GM19025 (cell line): ENCODE measurements at regions not wholly inside any gene's neighbourhood (a gene's known extent, or its start where the extent isn't known, plus 50 kb on each side); places are given as distances from the start of the nearest gene placed in this dataset.
"Not testable (repeated sequence)": the region's sequence is repeated elsewhere in the genome, so short reads cannot be mapped to it uniquely, and the experiment has no call there.

Experiments used
- ATAC-seq: cut with Tn5 transposase; IDR thresholded peaks from one replicate; pipeline ENCODE4 v1.9.1; 2021; ENCODE audit warnings: mild to moderate bottlenecking, low read depth, moderate library complexity; ENCODE audit not compliant: unreplicated experiment

DNA sequence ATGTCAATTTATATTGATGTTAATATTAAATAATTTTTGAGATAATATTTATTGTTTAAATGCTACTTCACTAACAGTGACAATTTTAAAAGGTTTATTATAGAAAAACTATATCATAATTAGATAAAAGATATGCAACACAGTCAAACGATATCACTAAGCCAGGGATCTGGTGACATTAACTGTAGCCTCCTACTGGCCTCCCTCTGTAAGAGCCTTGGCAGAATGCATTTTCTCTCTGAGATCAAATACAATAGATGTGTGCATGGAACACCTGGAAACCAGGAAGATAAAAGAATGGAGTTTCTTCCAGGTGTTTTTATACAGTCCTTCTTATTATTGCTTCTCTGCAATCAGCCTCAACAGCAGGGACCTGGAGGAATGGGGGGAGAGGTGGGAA, 1762.1 kb downstream of the BRINP3 start:
- no peak for ATAC-seq

DNA sequence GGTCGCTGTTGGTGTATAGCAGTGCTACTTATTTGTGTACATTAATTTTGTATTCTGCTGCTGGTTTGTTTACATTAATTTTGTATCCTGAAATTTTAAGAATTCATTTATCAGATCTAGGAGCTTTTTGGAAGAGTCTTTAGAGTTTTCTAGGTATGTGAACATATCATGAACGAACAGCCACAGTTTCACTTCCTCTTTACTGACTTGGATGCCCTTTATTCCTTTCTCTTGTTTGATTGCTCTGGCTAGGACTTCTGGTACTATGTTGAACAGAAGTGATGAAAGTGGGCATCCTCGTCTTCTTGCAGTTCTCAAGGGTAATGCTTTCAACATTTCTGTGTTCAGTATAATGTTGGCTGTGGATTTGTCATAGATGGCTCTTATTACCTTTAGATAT, 1757.9 kb downstream of the BRINP3 start:
- ATAC-seq = no peak

DNA sequence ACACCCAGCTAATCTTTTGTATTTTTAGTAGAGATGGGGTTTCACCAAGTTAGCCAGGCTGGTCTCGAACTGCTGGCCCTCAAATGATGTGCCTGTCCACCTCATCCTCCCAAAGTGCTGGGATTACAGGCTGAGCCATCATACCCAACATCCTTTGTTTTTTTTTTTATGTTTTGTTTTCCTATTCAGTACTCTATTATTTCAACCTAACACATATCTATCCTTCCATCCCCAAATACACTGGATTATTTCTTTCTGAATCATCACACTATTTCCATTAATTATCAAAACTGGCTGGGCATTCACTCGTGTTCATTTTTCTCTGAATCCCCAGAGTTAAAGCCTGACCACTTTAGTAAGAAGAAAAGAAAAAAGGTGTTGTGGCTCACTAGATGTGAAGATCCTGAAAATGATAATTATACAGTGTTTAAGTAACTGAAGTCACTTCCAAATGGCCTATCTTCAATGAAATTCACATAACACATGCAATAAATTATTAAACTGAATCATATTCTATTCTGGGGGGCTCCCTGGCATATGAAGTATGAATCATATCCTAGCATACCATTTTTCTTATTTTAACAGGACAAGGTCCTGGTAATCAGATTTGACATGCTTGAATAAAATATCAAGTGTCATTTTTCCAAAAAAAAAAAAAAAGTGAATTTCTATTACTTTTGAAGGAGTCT, 1754.2 kb downstream of the BRINP3 start:
- no peak for ATAC-seq

DNA sequence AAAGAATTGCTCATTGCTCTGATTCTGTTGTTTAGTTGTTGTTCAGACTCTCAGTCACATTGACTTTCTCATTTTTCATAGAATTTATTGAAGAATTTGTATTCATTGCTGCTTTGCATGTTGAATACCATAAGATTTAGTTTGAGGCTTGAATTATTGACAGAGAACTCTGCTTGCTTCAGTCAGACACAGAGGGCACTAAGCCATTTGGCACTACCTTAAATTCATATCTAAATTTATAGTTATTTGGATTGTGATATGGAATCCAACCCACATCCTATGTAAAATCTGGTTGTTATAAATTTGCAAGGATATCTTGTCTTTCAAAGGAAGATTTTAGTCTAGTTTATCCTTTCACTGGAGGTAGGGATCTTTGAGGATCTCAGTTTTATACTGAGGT, 1748.6 kb downstream of the BRINP3 start:
- ATAC-seq = no peak

DNA sequence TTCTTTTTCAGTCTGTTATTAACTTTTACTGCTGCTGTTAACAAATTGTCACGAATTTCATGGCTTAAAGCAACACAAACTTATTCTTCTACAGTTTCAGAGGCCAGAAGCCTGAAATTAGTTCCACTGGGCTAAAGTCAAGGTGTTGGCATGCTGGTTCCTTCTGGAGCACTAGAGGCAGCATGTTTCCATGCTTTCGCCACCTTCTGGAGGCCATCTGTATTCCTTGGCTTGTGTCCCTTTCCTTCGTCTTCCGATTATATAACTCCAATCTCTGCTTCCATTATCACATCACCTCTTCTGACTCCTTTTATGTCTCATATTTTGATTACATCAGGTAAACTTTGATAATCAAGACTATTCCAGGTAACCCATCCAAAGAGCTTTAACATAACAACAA, 1742.1 kb downstream of the BRINP3 start:
- ATAC-seq = no peak

DNA sequence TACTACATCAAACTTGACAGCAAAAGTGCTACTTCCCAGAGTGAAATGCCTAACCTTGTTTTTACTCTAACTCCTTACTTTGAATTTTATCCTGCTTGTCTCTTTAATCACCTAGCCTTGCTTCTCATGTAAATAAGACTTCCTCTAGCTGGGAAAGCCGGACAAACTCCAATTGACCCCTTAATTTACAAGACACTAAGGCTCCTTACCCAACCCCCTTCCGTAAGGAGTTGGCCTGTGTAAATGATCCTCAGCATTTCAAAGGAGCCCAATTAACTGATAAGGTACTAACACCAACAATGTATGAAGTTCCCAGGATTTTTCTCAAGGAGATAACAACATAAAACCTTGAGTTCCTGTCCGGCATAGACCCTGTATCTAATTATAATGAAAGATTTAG, 1728.4 kb downstream of the BRINP3 start:
- ATAC-seq = not testable (repeated sequence)

DNA sequence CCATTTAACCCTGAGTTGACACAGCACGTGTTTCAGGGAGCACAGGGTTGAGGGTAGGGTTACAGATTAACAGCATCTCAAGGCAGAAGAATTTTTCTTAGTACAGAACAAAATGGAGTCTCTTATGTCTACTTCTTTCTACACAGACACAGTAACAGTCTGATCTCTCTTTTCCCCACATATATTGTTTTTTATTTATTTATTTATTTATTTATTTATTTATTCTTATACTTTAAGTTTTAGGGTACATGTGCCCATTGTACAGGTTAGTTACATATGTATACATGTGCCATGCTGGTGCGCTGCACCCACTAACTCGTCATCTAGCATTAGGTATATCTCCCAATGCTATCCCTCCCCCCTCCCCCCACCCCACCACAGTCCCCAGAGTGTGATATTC, 1725.6 kb downstream of the BRINP3 start:
- not testable (repeated sequence) for ATAC-seq

DNA sequence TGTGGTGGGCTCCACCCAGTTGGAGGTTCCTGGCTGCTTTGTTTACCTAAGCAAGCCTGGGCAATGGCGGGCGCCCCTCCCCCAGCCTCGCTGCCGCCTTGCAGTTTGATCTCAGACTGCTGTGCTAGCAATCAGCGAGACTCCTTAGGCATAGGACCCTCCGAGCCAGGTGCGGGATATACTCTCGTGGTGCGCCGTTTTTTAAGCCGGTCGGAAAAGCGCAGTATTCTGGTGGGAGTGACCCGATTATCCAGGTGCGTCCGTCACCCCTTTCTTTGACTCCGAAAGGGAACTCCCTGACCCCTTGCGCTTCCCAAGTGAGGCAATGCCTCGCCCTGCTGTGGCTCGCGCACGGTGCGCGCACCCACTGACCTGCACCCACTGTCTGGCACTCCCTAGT, 1719.9 kb downstream of the BRINP3 start:
- not testable (repeated sequence) for ATAC-seq

DNA sequence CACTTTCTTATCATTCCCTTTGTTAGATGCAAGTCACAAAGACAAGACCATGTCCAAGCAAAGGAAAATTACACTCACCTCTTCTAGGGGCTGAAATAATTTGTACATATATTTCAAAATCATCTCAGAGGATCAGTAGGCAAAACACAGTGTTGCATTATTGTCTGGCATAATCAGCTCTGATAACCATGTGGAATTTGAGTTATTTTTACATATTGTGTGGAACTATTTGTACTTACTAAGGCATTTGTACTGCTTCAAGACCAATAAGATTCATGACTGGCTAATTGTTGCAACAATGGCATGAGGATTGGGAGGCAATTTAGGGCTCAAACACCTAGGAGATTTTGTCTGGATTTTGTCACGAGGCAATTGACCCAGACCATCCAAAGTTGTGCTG, 1716.4 kb downstream of the BRINP3 start:
- ATAC-seq = no peak

DNA sequence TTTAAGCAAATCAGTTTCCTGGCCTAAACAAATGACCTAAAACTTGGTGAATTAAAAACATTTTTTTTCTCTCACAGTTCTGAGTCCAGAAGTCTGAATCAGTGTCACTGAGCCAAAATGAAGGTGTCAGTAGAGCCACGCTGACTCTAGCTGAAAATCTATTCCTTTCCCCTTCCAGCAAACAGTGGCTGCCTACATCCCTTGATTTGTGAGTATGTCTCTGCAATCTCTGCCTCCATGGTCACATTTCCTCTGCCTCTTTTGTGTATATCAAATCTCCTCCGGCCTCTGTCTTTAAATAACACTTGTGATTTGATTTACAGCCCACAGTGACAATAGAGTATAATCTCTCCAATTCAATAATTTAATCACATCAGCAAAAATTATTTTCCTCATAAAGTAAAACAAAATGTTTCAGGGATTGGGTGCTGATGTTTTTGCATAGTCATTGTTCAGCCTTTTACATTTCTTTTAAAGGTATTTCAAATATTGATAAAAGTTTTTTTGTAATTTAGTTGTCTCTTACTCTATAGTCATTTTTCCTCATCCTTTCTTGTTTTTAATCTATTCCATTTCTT, 1715.4 kb downstream of the BRINP3 start:
- no peak for ATAC-seq

DNA sequence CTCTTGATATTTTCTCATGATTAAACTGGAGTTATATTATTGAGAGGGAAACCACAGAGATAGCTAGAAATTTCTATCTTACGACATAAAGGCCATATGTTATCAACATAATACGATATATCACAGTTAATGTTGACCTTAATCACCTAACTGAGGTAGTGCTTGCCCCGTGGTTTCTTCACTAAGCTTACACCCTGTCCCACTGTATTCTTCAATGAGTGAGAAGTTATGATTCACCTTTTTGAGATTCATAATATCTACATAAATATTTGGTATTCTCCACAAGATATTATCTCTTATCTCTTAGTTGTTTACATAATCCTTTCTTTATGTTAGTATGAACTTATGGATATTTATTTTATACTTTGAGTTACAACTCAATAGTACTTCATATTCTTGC, 1714.1 kb downstream of the BRINP3 start:
- no peak for ATAC-seq

DNA sequence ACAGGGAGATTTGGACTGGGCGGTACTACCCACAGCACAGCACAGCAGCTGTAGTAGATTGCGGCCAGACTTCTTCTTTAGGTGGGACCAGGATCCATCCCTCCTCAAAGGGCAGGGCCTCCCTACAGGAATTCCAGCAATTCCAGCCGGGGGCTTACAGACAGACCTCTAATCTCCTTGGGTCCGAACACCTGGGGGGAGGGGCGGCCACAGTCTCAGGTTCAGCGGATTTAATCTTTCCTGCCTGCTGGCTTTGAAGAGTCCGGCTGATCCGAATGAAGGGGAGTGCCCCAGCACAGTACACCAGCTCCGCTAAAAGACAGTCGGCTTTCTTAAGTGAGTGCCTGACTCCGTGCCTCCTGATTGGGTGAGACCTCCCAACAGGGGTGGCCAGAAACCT, 1708.5 kb downstream of the BRINP3 start:
- no peak for ATAC-seq

DNA sequence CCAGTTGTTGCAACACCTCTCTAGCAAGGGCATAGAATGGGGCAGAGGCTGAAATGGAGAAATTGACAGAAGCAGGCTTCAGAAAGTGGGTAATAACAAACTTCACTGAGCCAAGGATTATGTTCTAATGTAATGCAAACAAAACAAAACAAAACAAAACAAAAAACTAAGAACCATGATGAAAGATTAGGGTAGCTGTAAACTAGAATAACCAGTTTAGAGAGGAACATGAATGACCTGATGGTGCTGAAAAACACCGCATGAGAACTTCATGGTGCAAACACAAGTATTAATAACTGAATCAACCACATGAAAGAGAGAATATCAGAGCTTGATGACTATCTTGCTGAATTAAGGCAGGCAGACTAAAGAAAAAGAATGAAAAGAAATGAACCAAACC, 1707.7 kb downstream of the BRINP3 start:
- ATAC-seq = no peak

DNA sequence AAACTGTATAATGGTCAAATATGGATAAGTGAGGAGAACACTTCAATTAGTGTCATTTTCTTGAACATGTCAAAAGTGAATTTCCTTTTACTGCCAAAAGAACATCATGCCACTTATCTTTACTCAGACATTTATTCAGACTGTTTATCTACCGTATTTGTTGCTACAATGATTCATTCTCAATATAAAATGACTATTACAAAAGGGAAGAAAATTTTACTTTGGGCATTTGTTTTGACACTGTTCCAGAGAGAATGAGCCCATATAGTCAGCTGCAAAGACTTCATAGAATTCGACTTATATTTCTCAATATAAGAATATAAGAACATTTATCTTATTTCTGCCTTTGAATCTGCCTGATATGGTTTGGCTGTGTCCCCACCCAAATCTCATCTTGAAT, 1699.1 kb downstream of the BRINP3 start:
- no peak for ATAC-seq

DNA sequence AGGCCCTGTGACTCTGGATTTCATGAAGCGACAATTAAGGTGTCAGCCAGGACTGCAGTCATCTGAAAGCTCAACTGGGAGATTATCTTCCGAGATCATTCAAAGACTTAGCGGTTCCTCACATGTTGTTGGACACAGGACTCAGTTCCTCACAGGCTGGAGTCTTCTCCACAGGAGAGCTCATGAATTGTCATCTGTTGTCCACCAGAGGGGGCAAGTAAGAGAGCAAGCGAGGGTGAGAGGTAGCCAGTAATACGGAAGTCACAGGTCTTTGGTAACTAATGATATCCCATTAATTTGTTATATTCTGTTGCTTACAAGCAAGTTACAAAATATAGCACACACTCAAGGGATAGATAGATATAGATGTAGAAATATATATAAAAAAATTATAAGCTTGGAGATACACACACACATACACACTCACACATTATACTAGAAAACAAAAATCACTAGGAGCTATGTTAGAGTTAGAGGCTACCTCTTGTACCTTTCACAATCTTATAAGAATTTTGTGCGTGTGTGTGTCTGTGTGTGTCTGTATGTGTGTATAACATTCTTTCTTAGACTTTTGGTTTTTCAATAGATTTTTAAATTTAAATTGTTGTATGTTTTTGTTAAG, 1695.3 kb downstream of the BRINP3 start:
- peak; percentile 97 for ATAC-seq

DNA sequence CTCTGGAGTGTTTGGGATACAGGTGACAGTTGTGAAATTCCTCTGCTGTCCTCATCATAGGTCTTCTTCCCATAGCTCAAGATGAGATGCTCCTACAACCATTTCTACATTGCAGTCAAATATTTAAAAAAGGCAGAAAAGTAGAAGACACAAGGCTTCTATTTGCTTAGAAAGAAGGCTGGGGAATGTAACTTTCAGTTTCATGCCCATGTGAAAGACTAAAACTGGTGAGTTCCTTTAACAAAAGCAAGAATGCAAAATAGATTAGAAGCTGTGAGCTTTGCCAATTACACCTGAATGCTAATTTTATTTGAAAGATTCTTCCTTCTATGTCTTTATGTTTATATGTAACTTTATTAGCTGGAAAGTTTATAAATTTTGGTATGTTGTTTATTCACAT, 1682.7 kb downstream of the BRINP3 start:
- ATAC-seq = no peak

DNA sequence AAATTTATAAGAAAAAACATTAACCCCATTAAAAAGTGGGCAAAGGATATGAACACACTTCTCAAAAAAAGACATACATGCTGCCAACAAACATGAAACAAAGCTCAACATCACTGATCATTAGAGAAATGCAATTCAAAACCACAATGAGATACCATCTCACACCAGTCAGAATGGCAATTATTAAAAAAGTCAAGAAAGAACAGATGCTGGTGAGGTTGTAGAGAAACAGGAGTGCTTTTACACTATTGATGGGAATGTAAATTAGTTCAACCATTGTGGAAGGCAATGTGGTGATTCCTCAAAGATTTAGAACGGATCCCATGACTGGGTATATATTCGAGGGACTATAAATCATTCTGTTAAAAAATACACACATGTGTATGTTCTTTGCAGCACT, 1665.5 kb downstream of the BRINP3 start:
- not testable (repeated sequence) for ATAC-seq

DNA sequence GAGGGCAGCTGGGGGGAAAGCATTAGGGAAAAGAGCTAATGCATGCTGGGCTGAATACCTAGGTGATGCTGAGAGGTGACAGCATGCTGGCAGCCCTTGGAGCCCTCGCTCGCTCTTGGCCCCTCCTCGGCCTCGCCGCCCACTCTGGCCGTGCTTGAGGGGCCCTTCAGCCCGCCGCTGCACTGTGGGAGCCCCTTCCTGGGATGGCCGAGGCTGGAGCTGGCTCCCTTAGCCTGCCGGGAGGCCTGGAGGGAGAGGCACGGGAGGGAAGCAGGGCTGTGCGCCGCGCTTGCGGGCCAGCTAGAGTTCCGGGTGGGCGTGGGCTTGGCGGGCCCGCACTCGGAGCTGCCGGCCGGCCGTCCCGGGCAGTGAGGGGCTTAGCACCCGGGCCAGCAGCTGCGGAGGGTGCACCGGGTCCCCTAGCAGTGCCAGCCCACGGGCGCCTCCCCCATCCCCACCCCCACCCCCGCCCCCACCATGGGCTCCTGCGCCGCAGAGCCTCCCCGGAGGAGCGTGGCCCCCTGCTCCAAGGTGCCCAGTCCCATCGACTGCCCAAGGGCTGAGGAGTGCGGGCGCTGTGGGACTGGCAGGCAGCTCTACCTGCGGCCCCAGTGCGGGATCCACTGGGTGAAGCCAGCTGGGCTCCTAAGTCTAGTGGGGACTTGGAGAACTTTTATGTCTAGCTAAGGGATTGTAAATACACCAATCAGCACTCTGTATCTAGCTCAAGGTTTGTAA, 1664.7 kb downstream of the BRINP3 start:
- ATAC-seq = not testable (repeated sequence)

DNA sequence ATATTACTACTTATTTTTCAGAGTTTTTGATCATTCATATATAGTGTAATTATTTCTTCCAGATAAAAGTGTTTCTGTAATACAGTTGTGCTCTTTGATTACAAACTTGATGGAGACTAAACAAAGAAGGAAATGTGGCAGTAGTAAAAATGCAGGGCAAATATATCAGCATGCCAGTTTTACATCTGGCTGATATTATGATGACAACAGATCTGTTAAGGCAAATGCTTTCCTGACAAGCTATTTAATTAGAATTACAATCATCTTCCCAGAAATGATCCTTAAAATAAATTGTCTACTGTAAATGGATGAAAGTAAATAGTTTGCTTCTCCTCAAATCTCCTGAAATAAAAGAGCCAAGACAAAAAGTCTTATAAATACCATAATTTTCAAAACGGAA, 1659.8 kb downstream of the BRINP3 start:
- no peak for ATAC-seq

DNA sequence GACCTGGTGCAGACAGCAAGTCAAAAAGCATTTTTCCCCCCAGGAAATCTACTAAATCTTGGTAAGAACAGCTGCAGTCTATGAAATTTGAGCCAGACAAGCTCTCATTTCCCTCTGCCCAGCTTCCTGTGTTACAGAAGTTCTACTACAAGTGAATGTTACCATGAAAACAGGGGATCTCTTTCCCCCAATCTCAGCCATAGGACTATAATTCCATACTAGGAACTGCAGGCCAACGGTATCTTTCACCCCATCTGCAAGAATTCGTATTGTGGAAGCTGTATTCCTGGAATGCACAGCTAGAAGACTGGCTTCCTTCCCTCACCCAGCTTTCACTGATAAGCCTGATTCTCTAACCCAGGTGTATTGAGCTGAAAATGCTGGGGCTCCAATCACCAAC, 1655.4 kb downstream of the BRINP3 start:
- no peak for ATAC-seq

DNA sequence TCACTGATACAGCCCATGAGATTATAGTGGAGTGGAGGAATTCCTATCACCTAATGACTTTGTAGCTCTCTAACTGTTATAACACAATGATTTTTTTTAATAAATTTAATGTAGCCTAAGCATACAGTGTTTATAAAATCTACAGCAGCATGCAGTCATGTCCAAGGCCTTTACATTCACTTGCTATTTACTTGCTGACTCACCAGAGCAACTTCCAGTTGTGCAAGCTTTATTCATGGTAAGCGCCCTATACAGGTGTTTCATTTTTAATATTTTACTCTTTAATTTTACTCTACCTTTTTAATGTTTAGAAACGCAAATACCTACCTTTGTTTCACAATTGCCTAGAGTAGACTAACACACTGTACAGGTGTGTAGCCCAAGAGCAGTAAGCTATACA, 1652.2 kb downstream of the BRINP3 start:
- no peak for ATAC-seq
